Ovary (tissue), 7 donors: ENCODE measurements at regions not wholly inside any gene's neighbourhood (a gene's known extent, or its start where the extent isn't known, plus 50 kb on each side); places are given as distances from the start of the nearest gene placed in this dataset.

Experiments used
- DNase-seq, 5 donors: peaks; one replicate each; pipeline ENCODE4 v3.0.0-alpha.2; 2019 to 2020
- H3K27ac ChIP-seq, 2 donors: fragments of 200-600 bp; one replicate each; pipeline versions ENCODE4 v1.5.1 to v1.8.0; 2019 to 2022
- H3K27me3 ChIP-seq: fragments of 200-600 bp; one replicate; pipeline ENCODE4 v1.8.0; 2022
- H3K36me3 ChIP-seq: fragments of 200-600 bp; sonication (generic); one replicate; pipeline ENCODE4 v1.5.1; 2019
- H3K4me1 ChIP-seq: one replicate; pipeline ENCODE4 v1.8.1; 2013; ENCODE audit warnings: mild to moderate bottlenecking, moderate library complexity; ENCODE audit not compliant: insufficient read depth
- H3K4me3 ChIP-seq: fragments of 200-600 bp; sonication (generic); one replicate; pipeline ENCODE4 v1.5.1; 2017
- H3K9me3 ChIP-seq, 2 donors: fragments of 200-600 bp in 1 of 2; sonication (generic) in 1 of 2; one replicate each; pipeline versions ENCODE4 v1.5.1 to v1.8.1; 2013 to 2019; ENCODE audit warnings: mild to moderate bottlenecking in 1 of 2, moderate library complexity in 1 of 2
- CTCF ChIP-seq, 3 donors: fragments of 450-650 bp in 2 of 3; fragments of 200-600 bp in 1 of 3; IDR thresholded peaks; one replicate each; pipeline versions ENCODE4 v1.5.1 to v1.8.0; 2016 to 2022; ENCODE audit warnings: antibody characterized with exemption in 3 of 3, mild to moderate bottlenecking in 1 of 3
- EP300 ChIP-seq: sonication (generic); formaldehyde crosslinking; IDR thresholded peaks from one replicate; pipeline ENCODE4 v1.6.1; 2017; ENCODE audit warnings: antibody characterized with exemption
- POLR2A ChIP-seq: fragments of 450-650 bp; IDR thresholded peaks from one replicate; pipeline ENCODE4 v1.6.1; 2017; ENCODE audit warnings: antibody characterized with exemption, mild to moderate bottlenecking, moderate library complexity
- WGBS, 3 donors: extraction: QIAGEN DNeasy Blood & Tissue Kit in 1 of 3; methylation state at CpG; one replicate each; pipeline versions ENCODE4 v1.1.5 to v1.1.7; 2013 to 2017; 5-methylcytosine and 5-hydroxymethylcytosine counted together
- intact Hi-C, 4 donors: fragments of 100-400 bp; cut with DNase I; formaldehyde crosslinking; loops; one replicate each; pipeline versions ENCODE4 v1.11.0 to v1.15.1; 2022 to 2023
- donor health status: DM: no; HTN: no; CAD: no; lungs with moderate emphysema.
- donor health status: DM: no; HTN: no; CAD: no.
- donor health status: Bipolar disorder and iron deficiency.
- donor health status: DM: no; HTN: no; CAD: no.
- donor health status: DM: yes; HTN: yes; CAD: no.

- Histone ChIP-seq H3K36me3 (no peaks in the 10 kb centered on the region), H3K27me3 (no peaks in the 10 kb centered on the region), H3K27ac (no peak overlapping the region), H3K4me1 (no peaks in the 10 kb centered on the region), H3K9me3 (no peaks in the 10 kb centered on the region), H3K4me3 (no peak overlapping the region)
- peak in 1 of 5 donors; percentile 16 for DNase-seq
- intact Hi-C loops, result loop anchor here in 1 of 4 donors (5.0 kb wide), 1 partner anchor 151 kb away; no protein-coding TSS in a partner anchor
- 57 to 90% (median 77%) methylated on average over 3 of the region's 3 CpGs for WGBS, 3 donors
- TF ChIP-seq EP300, result no peak
- no peak for TF ChIP-seq POLR2A
- no peak for TF ChIP-seq CTCF (IDR thresholded peaks at IDR 0.05)
Observed at GRCh38 chr7:131657881-131658280, 101.5 kb upstream of the PODXL start.

- Histone ChIP-seq H3K36me3 (no peaks in the 10 kb centered on the region), H3K27ac (no peak overlapping the region)
- 79 to 87% (median 82%) methylated on average over 9 to 10 of the region's 10 CpGs for WGBS, 3 donors
Observed at GRCh38 chr7:131656980-131657723, 100.7 kb upstream of the PODXL start.

GRCh38 chr7:131655866-131656265 is 99.4 kb upstream of the PODXL start:
- 84 to 90% (median 87%) methylated on average over 7 of the region's 7 CpGs for WGBS, 3 donors
- H3K27me3 ChIP-seq, result no peaks in the 10 kb centered on the region
- TF ChIP-seq POLR2A (no peak), EP300 (no peak), CTCF (IDR thresholded peaks at IDR 0.05) (no peak)
- H3K27ac ChIP-seq, result no peak overlapping the region
- H3K4me1 ChIP-seq, result no peaks in the 10 kb centered on the region
- no peaks in the 10 kb centered on the region for H3K9me3 ChIP-seq
- DNase-seq, result peak in 1 of 5 donors; percentile 29
- intact Hi-C loops, result loop anchor here in 2 of 4 donors (2.0 to 5.0 kb wide), 2 partner anchors 147 to 149 kb away; no protein-coding TSS in a partner anchor
- no peaks in the 10 kb centered on the region for H3K36me3 ChIP-seq
- H3K4me3 ChIP-seq, result no peak overlapping the region

More at GRCh38 chr7:131656980-131657723, 100.7 kb upstream of the PODXL start:
- Histone ChIP-seq H3K4me3 (no peak overlapping the region), H3K27me3 (no peaks in the 10 kb centered on the region), H3K9me3 (no peaks in the 10 kb centered on the region), H3K4me1 (no peaks in the 10 kb centered on the region)
- intact Hi-C loops, result loop anchor here in 1 of 4 donors (5.0 kb wide), 1 partner anchor 150 kb away; no protein-coding TSS in a partner anchor
- peak in 1 of 5 donors; percentile 5 for DNase-seq
- no peak for TF ChIP-seq EP300
- TF ChIP-seq CTCF (IDR thresholded peaks at IDR 0.05), result no peak
- TF ChIP-seq POLR2A, result no peak

- no peak for TF ChIP-seq CTCF (IDR thresholded peaks at IDR 0.05)
- TF ChIP-seq EP300, result no peak
- Histone ChIP-seq H3K9me3 (no peaks in the 10 kb centered on the region), H3K27ac (no peak overlapping the region), H3K4me1 (no peaks in the 10 kb centered on the region), H3K27me3 (no peaks in the 10 kb centered on the region), H3K4me3 (no peak overlapping the region), H3K36me3 (no peaks in the 10 kb centered on the region)
- WGBS, 3 donors, result 88 to 92% (median 89%) methylated on average over 6 of the region's 6 CpGs
- intact Hi-C loops, result loop anchor here in 2 of 4 donors (2.0 to 5.0 kb wide), 2 partner anchors 147 to 148 kb away; no protein-coding TSS in a partner anchor
- peak in 1 of 5 donors; percentile 20 for DNase-seq
Observed at GRCh38 chr7:131655447-131655846, 99.0 kb upstream of the PODXL start.
